ENCODE measurements at regions not wholly inside any gene's neighbourhood (a gene's known extent, or its start where the extent isn't known, plus 50 kb on each side); places are given as distances from the start of the nearest gene placed in this dataset.

- TF ChIP-seq CTCF (IDR thresholded peaks at IDR 0.05): no peak
- no peak for TF ChIP-seq POLR2A (IDR thresholded peaks at IDR 0.05)
- no peak for TF ChIP-seq POLR2AphosphoS5 (IDR thresholded peaks at IDR 0.05; ENCODE audit: insufficient read depth in 1 of 2, low read depth in 1 of 2)
Observed at GRCh38 chr1:104945406-104945805, 1195.7 kb downstream of the AMY1C start.
